ENCODE measurements at regions not wholly inside any gene's neighbourhood (a gene's known extent, or its start where the extent isn't known, plus 50 kb on each side); places are given as distances from the start of the nearest gene placed in this dataset.

GRCh38 chr21:19440792-19441655 lies 1037.4 kb upstream of the TMPRSS15 start:
- H3K36me3 ChIP-seq (ENCODE audit: insufficient read depth, low read length): no peaks in the 10 kb centered on the region
- H3K79me2 ChIP-seq (ENCODE audit: insufficient read depth, low read length): no peaks in the 10 kb centered on the region
- TF ChIP-seq CTCF (IDR thresholded peaks at IDR 0.05; ENCODE audit: borderline replicate concordance, extremely low read depth, low read length, poor library complexity, severe bottlenecking): no peak
- no peak for TF ChIP-seq EZH2 (IDR thresholded peaks at IDR 0.05; ENCODE audit: borderline replicate concordance, low read depth, low read length, severe bottlenecking)
- ATAC-seq (ENCODE audit: insufficient read depth, low read depth) (no peak), DNase-seq (no peak)
- H2AFZ ChIP-seq (ENCODE audit: low read depth, low read length): no peak overlapping the region
- H3K27ac ChIP-seq (ENCODE audit: low read length): no peak overlapping the region
- no peak overlapping the region for H3K4me2 ChIP-seq (ENCODE audit: insufficient read depth, low read length)
- H4K20me1 ChIP-seq (ENCODE audit: insufficient read depth, low read length): no peaks in the 10 kb centered on the region
- no peak overlapping the region for H3K9ac ChIP-seq (ENCODE audit: low read depth, low read length)
- H3K9me3 ChIP-seq (ENCODE audit: insufficient read depth, low read length, severe bottlenecking): no peaks in the 10 kb centered on the region
- H3K4me1 ChIP-seq (ENCODE audit: insufficient read depth, low read length): no peaks in the 10 kb centered on the region
- H3K4me3 ChIP-seq (ENCODE audit: low read depth in 1 of 2, low read length in 2 of 2): no peak overlapping the region
- no peaks in the 10 kb centered on the region for H3K27me3 ChIP-seq (ENCODE audit: insufficient read depth, low read length, poor library complexity)

GRCh38 chr21:19458295-19458694 lies 1054.7 kb upstream of the TMPRSS15 start:
- Histone ChIP-seq H3K36me3 (ENCODE audit: insufficient read depth, low read length) (no peaks in the 10 kb centered on the region), H3K4me3 (ENCODE audit: low read depth in 1 of 2, low read length in 2 of 2) (no peak overlapping the region), H2AFZ (ENCODE audit: low read depth, low read length) (no peak overlapping the region), H3K9me3 (ENCODE audit: insufficient read depth, low read length, severe bottlenecking) (no peaks in the 10 kb centered on the region), H3K27ac (ENCODE audit: low read length) (no peak overlapping the region), H4K20me1 (ENCODE audit: insufficient read depth, low read length) (no peaks in the 10 kb centered on the region), H3K79me2 (ENCODE audit: insufficient read depth, low read length) (no peaks in the 10 kb centered on the region), H3K27me3 (ENCODE audit: insufficient read depth, low read length, poor library complexity) (no peaks in the 10 kb centered on the region), H3K4me1 (ENCODE audit: insufficient read depth, low read length) (no peaks in the 10 kb centered on the region), H3K9ac (ENCODE audit: low read depth, low read length) (no peak overlapping the region), H3K4me2 (ENCODE audit: insufficient read depth, low read length) (no peak overlapping the region)
- DNase-seq (no peak), ATAC-seq (ENCODE audit: insufficient read depth, low read depth) (no peak)
- no peak for TF ChIP-seq EZH2 (IDR thresholded peaks at IDR 0.05; ENCODE audit: borderline replicate concordance, low read depth, low read length, severe bottlenecking)
- TF ChIP-seq CTCF (IDR thresholded peaks at IDR 0.05; ENCODE audit: borderline replicate concordance, extremely low read depth, low read length, poor library complexity, severe bottlenecking): no peak

GRCh38 chr21:19461481-19462205 lies 1058.1 kb upstream of the TMPRSS15 start:
- Histone ChIP-seq H3K36me3 (ENCODE audit: insufficient read depth, low read length) (no peaks in the 10 kb centered on the region), H3K4me3 (ENCODE audit: low read depth in 1 of 2, low read length in 2 of 2) (no peak overlapping the region), H2AFZ (ENCODE audit: low read depth, low read length) (no peak overlapping the region), H3K4me2 (ENCODE audit: insufficient read depth, low read length) (no peak overlapping the region), H3K4me1 (ENCODE audit: insufficient read depth, low read length) (no peaks in the 10 kb centered on the region), H3K9me3 (ENCODE audit: insufficient read depth, low read length, severe bottlenecking) (peaks cover 3% of the 10 kb centered on the region), H3K27ac (ENCODE audit: low read length) (no peak overlapping the region), H4K20me1 (ENCODE audit: insufficient read depth, low read length) (no peaks in the 10 kb centered on the region), H3K27me3 (ENCODE audit: insufficient read depth, low read length, poor library complexity) (no peaks in the 10 kb centered on the region), H3K79me2 (ENCODE audit: insufficient read depth, low read length) (no peaks in the 10 kb centered on the region), H3K9ac (ENCODE audit: low read depth, low read length) (no peak overlapping the region)
- ATAC-seq (ENCODE audit: insufficient read depth, low read depth) (no peak), DNase-seq (no peak)
- no peak for TF ChIP-seq CTCF (IDR thresholded peaks at IDR 0.05; ENCODE audit: borderline replicate concordance, extremely low read depth, low read length, poor library complexity, severe bottlenecking)
- TF ChIP-seq EZH2 (IDR thresholded peaks at IDR 0.05; ENCODE audit: borderline replicate concordance, low read depth, low read length, severe bottlenecking): no peak

Data from DND-41 (cell line).